ENCODE measurements at regions not wholly inside any gene's neighbourhood (a gene's known extent, or its start where the extent isn't known, plus 50 kb on each side); places are given as distances from the start of the nearest gene placed in this dataset.
"Not testable (repeated sequence)": the region's sequence is repeated elsewhere in the genome, so short reads cannot be mapped to it uniquely, and the experiment has no call there.

- intact Hi-C loops (cut with DNase I; ENCODE audit: low total_unique reads) (no loop called here), in situ Hi-C loops (cut with MboI; ENCODE audit: low sequenced_read_pairs in 4 of 4) (no loop called here)
- H3K9me3 ChIP-seq = no peaks in the 10 kb centered on the region
- ATAC-seq (no peak), DNase-seq (no peak)
- no peaks in the 10 kb centered on the region for H3K27me3 ChIP-seq
- H3K4me1 ChIP-seq = no peaks in the 10 kb centered on the region
- no peak for TF ChIP-seq CTCF (IDR thresholded peaks at IDR 0.05 in 4 of 5, conservative IDR thresholded peaks at IDR 0.05 in 1 of 5)
- TF ChIP-seq POLR2A (IDR thresholded peaks at IDR 0.05) = no peak
- H3K27ac ChIP-seq = no peak overlapping the region
- no peaks in the 10 kb centered on the region for H3K36me3 ChIP-seq
- H3K4me3 ChIP-seq = no peak overlapping the region
These were observed 465.5 kb upstream of the AMELY start for GRCh38 chrY:7377091-7377490.

DNA sequence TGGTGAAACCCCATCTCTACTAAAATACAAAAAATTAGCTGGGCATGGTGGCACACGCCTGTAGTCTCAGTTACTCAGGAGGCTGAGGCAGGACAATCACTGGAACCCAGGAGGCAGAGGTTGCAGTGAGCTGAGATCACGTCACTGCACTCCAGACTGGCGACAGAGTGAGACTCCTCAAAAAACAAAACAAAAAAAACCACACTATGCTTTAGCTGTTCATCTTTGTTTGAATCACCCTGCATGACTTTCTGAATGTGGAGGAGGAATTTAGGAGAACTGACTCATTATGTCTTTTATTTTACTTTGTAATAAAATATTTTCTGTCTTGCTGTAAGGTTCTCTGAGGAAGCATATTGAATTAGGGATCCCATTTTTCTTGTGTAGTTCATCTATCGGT is 462.9 kb upstream of the AMELY start:
- intact Hi-C loops (cut with DNase I; ENCODE audit: low total_unique reads); ATAC-seq; H3K27me3 ChIP-seq; H3K9me3 ChIP-seq; DNase-seq; H3K4me1 ChIP-seq; H3K27ac ChIP-seq; in situ Hi-C loops (cut with MboI; ENCODE audit: low sequenced_read_pairs in 4 of 4); H3K36me3 ChIP-seq; H3K4me3 ChIP-seq: not testable (repeated sequence)

DNA sequence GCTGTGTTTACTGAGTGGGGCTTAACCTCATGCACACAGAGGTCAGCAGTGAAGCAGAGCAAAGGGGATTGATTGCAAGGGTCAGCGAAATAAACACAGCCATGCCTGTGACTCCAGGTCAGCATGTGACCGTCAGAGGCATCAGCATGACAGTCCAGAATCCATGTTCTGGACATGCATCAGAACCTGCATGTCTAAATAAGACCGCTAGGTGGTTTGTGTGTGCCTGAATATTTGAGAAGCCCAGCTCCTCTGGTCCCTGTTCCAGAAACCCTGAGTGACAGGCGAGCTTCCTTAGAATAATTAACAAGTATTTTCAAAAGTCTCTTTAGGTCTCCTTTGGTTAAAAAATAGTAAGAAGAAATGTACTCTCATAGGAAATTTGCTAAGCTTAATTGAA is 460.4 kb upstream of the AMELY start:
- DNase-seq; H3K4me1 ChIP-seq; intact Hi-C loops (cut with DNase I; ENCODE audit: low total_unique reads); H3K9me3 ChIP-seq; H3K36me3 ChIP-seq; in situ Hi-C loops (cut with MboI; ENCODE audit: low sequenced_read_pairs in 4 of 4); H3K27ac ChIP-seq; H3K27me3 ChIP-seq; H3K4me3 ChIP-seq; ATAC-seq: not testable (repeated sequence)

- H3K27me3 ChIP-seq; intact Hi-C loops (cut with DNase I; ENCODE audit: low total_unique reads); in situ Hi-C loops (cut with MboI; ENCODE audit: low sequenced_read_pairs in 4 of 4); ATAC-seq; H3K9me3 ChIP-seq; H3K4me3 ChIP-seq; H3K36me3 ChIP-seq; DNase-seq; H3K27ac ChIP-seq; H3K4me1 ChIP-seq: not testable (repeated sequence)
These were observed 459.5 kb upstream of the AMELY start for GRCh38 chrY:7371026-7371425.

- no peaks in the 10 kb centered on the region for H3K9me3 ChIP-seq
- no peak for ATAC-seq
- no peaks in the 10 kb centered on the region for H3K4me1 ChIP-seq
- no peaks in the 10 kb centered on the region for H3K27me3 ChIP-seq
- no peak overlapping the region for H3K4me3 ChIP-seq
- TF ChIP-seq CTCF (IDR thresholded peaks at IDR 0.05 in 4 of 5, conservative IDR thresholded peaks at IDR 0.05 in 1 of 5) (no peak), POLR2A (IDR thresholded peaks at IDR 0.05) (no peak)
- in situ Hi-C loops (cut with MboI; ENCODE audit: low sequenced_read_pairs in 4 of 4) (no loop called here), intact Hi-C loops (cut with DNase I; ENCODE audit: low total_unique reads) (no loop called here)
- DNase-seq = no peak
- H3K36me3 ChIP-seq = no peaks in the 10 kb centered on the region
- no peak overlapping the region for H3K27ac ChIP-seq
These were observed 448.0 kb upstream of the AMELY start for GRCh38 chrY:7359520-7359919.

GRCh38 chrY:7358103-7358752 is 446.7 kb upstream of the AMELY start:
- Histone ChIP-seq H3K4me1 (no peaks in the 10 kb centered on the region), H3K4me3 (no peak overlapping the region), H3K27ac (no peak overlapping the region), H3K9me3 (no peaks in the 10 kb centered on the region), H3K36me3 (no peaks in the 10 kb centered on the region), H3K27me3 (no peaks in the 10 kb centered on the region)
- in situ Hi-C loops (cut with MboI; ENCODE audit: low sequenced_read_pairs in 4 of 4) (no loop called here), intact Hi-C loops (cut with DNase I; ENCODE audit: low total_unique reads) (no loop called here)
- no peak for ATAC-seq
- TF ChIP-seq CTCF (IDR thresholded peaks at IDR 0.05 in 4 of 5, conservative IDR thresholded peaks at IDR 0.05 in 1 of 5) (no peak), POLR2A (IDR thresholded peaks at IDR 0.05) (no peak)
- DNase-seq = no peak

DNA sequence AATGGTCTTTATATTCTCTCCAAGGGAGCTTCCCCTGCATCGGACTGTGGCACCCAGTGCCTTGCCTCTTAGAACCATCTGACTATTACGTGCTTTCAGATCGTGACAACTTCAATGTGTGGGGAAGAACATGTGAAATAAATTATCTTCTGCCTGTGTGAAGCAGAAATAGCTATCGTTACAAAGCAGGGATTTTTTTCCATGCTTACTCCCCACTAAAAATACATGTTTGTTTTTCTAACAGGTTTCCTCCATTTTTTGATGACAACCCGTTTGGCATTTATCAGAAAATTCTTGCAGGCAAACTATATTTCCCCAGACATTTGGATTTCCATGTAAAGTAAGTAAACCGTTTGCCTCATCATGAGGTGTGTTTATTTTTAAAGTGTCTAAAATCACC is 444.3 kb upstream of the AMELY start:
- H3K4me1 ChIP-seq; H3K36me3 ChIP-seq; H3K27me3 ChIP-seq; H3K9me3 ChIP-seq; DNase-seq; H3K27ac ChIP-seq; ATAC-seq; H3K4me3 ChIP-seq; intact Hi-C loops (cut with DNase I; ENCODE audit: low total_unique reads); in situ Hi-C loops (cut with MboI; ENCODE audit: low sequenced_read_pairs in 4 of 4): not testable (repeated sequence)
